Hepatocyte (in vitro differentiated cells): ENCODE measurements at regions not wholly inside any gene's neighbourhood (a gene's known extent, or its start where the extent isn't known, plus 50 kb on each side); places are given as distances from the start of the nearest gene placed in this dataset.

Experiments
- DNase-seq: peaks from one replicate; pipeline ENCODE4 v3.0.0-alpha.2; 2016; ENCODE audit warnings: low spot score
- H2AFZ ChIP-seq: fragments of 200-600 bp; sonication (generic); 2 replicates; pipeline ENCODE4 v1.6.0; 2016; ENCODE audit warnings: antibody characterized with exemption, mild to moderate bottlenecking
- H3K27ac ChIP-seq: fragments of 200-600 bp; sonication (generic); 2 replicates; pipeline ENCODE4 v1.5.1; 2016; ENCODE audit warnings: mild to moderate bottlenecking
- H3K27me3 ChIP-seq: fragments of 200-600 bp; sonication (generic); 2 replicates; pipeline ENCODE4 v1.6.1; 2016
- H3K36me3 ChIP-seq: fragments of 200-600 bp; sonication (generic); replicated peaks from 2 replicates; pipeline ENCODE4 v1.5.1; 2016; ENCODE audit warnings: low read depth; ENCODE audit not compliant: insufficient read depth
- H3K4me1 ChIP-seq: fragments of 200-600 bp; sonication (generic); 2 replicates; pipeline ENCODE4 v1.5.1; 2016; ENCODE audit warnings: mild to moderate bottlenecking, moderate library complexity; ENCODE audit not compliant: insufficient read depth
- H3K4me2 ChIP-seq: fragments of 200-600 bp; sonication (generic); 2 replicates; pipeline ENCODE4 v1.6.0; 2016
- H3K4me3 ChIP-seq: fragments of 200-600 bp; sonication (generic); 2 replicates; pipeline ENCODE4 v1.5.1; 2016; ENCODE audit warnings: mild to moderate bottlenecking
- H3K79me2 ChIP-seq: fragments of 200-600 bp; sonication (generic); 2 replicates; pipeline ENCODE4 v1.6.0; 2017; ENCODE audit warnings: mild to moderate bottlenecking
- H3K9me2 ChIP-seq: fragments of 200-600 bp; sonication (generic); replicated peaks from 2 replicates; pipeline ENCODE4 v1.6.0; 2017; ENCODE audit warnings: mild to moderate bottlenecking; ENCODE audit not compliant: insufficient read depth
- H3K9me3 ChIP-seq: fragments of 200-600 bp; sonication (generic); 2 replicates; pipeline ENCODE4 v1.5.1; 2016; ENCODE audit warnings: low read depth, mild to moderate bottlenecking
- H4K20me1 ChIP-seq: fragments of 200-600 bp; sonication (generic); 2 replicates; pipeline ENCODE4 v1.6.0; 2016; ENCODE audit warnings: mild to moderate bottlenecking; ENCODE audit not compliant: insufficient read depth, poor library complexity, severe bottlenecking
- CTCF ChIP-seq: fragments of 200-600 bp; sonication (generic); IDR thresholded peaks from 2 replicates; pipeline ENCODE4 v1.5.1; 2016; ENCODE audit warnings: antibody characterized with exemption, mild to moderate bottlenecking; ENCODE audit not compliant: poor library complexity
- EZH2 ChIP-seq: fragments of 200-600 bp; sonication (generic); IDR thresholded peaks from 2 replicates; pipeline ENCODE4 v1.6.1; 2016; ENCODE audit warnings: antibody characterized with exemption, mild to moderate bottlenecking, borderline replicate concordance
- EZH2phosphoT487 ChIP-seq: fragments of 200-600 bp; sonication (generic); IDR thresholded peaks from one replicate; pipeline ENCODE4 v1.6.1; 2018; ENCODE audit warnings: antibody characterized with exemption, mild to moderate bottlenecking, low read depth, moderate library complexity; ENCODE audit not compliant: unreplicated experiment, severe bottlenecking
- WGBS: methylation state at CpG from one replicate; pipeline ENCODE4 v1.1.6; 2016; ENCODE audit warnings: low lambda C conversion rate; ENCODE audit errors: missing lambda C conversion rate; 5-methylcytosine and 5-hydroxymethylcytosine counted together

GRCh38 chr1:187971851-187972250, 1143.1 kb downstream of the PLA2G4A start:
- no peak for TF ChIP-seq EZH2phosphoT487
- TF ChIP-seq EZH2: no peak
- no peak for TF ChIP-seq CTCF
- DNase-seq: no peak
- WGBS: 65% methylated on average over 2 of the region's 2 CpGs
- H3K4me2 ChIP-seq: no peak overlapping the region
- H3K4me3 ChIP-seq: no peak overlapping the region
- no peaks in the 10 kb centered on the region for H3K4me1 ChIP-seq
- no peaks in the 10 kb centered on the region for H3K9me2 ChIP-seq
- H3K36me3 ChIP-seq: no peaks in the 10 kb centered on the region
- H3K79me2 ChIP-seq: no peaks in the 10 kb centered on the region
- no peak overlapping the region for H2AFZ ChIP-seq
- no peaks in the 10 kb centered on the region for H3K27me3 ChIP-seq
- no peak overlapping the region for H3K27ac ChIP-seq
- no peaks in the 10 kb centered on the region for H3K9me3 ChIP-seq
- H4K20me1 ChIP-seq: no peaks in the 10 kb centered on the region

- H3K36me3 ChIP-seq: no peaks in the 10 kb centered on the region
- H3K4me2 ChIP-seq: no peak overlapping the region
- no peak overlapping the region for H3K27ac ChIP-seq
- no peaks in the 10 kb centered on the region for H3K79me2 ChIP-seq
- DNase-seq: no peak
- no peaks in the 10 kb centered on the region for H3K27me3 ChIP-seq
- no peak overlapping the region for H2AFZ ChIP-seq
- no peaks in the 10 kb centered on the region for H3K9me3 ChIP-seq
- TF ChIP-seq CTCF (no peak), EZH2 (no peak), EZH2phosphoT487 (no peak)
- no peaks in the 10 kb centered on the region for H3K9me2 ChIP-seq
- H4K20me1 ChIP-seq: no peaks in the 10 kb centered on the region
- H3K4me1 ChIP-seq: no peaks in the 10 kb centered on the region
- H3K4me3 ChIP-seq: no peak overlapping the region
These were observed 1148.5 kb downstream of the PLA2G4A start for GRCh38 chr1:187977298-187977697.

GRCh38 chr1:187985145-187985896, 1156.6 kb downstream of the PLA2G4A start:
- no peaks in the 10 kb centered on the region for H3K9me2 ChIP-seq
- no peaks in the 10 kb centered on the region for H3K79me2 ChIP-seq
- no peak for TF ChIP-seq EZH2
- TF ChIP-seq EZH2phosphoT487: no peak
- TF ChIP-seq CTCF: no peak
- no peak overlapping the region for H3K4me3 ChIP-seq
- no peaks in the 10 kb centered on the region for H3K4me1 ChIP-seq
- no peak overlapping the region for H3K4me2 ChIP-seq
- 91% methylated on average over 4 of the region's 4 CpGs for WGBS
- no peak overlapping the region for H2AFZ ChIP-seq
- no peaks in the 10 kb centered on the region for H3K36me3 ChIP-seq
- H4K20me1 ChIP-seq: no peaks in the 10 kb centered on the region
- no peaks in the 10 kb centered on the region for H3K27me3 ChIP-seq
- no peaks in the 10 kb centered on the region for H3K9me3 ChIP-seq
- no peak overlapping the region for H3K27ac ChIP-seq
- DNase-seq: no peak
